CD14-positive monocyte (primary cell): ENCODE measurements at regions not wholly inside any gene's neighbourhood (a gene's known extent, or its start where the extent isn't known, plus 50 kb on each side); places are given as distances from the start of the nearest gene placed in this dataset.

ENCODE experiments used
- DNase-seq, 3 donors: peaks; one replicate each; pipeline ENCODE4 v3.0.0-alpha.2; 2011 to 2022
- H2AFZ ChIP-seq: 2 replicates; pipeline ENCODE4 v1.6.0; 2012; ENCODE audit warnings: mild to moderate bottlenecking, low read depth, low read length, inconsistent platforms; ENCODE audit not compliant: insufficient read depth, poor library complexity, severe bottlenecking
- H3K27ac ChIP-seq, 2 donors: 1 replicate in 1 of 2; 2 replicates in 1 of 2; pipeline ENCODE4 v1.5.1; 2012 to 2013; ENCODE audit warnings: low read length in 2 of 2, control low read depth in 1 of 2, inconsistent platforms in 1 of 2, low read depth in 1 of 2, mild to moderate bottlenecking in 1 of 2
- H3K27me3 ChIP-seq, 2 donors: one replicate each; pipeline versions ENCODE4 v1.6.0 to v1.6.1; 2011 to 2013; ENCODE audit warnings: low read length in 2 of 2; ENCODE audit not compliant: control insufficient read depth in 2 of 2, insufficient read depth in 2 of 2
- H3K36me3 ChIP-seq, 2 donors: replicated peaks in 1 of 2; 1 replicate in 1 of 2; 2 replicates in 1 of 2; pipeline versions ENCODE4 v1.5.1 to v1.6.1; 2012 to 2013; ENCODE audit warnings: low read length in 2 of 2, control low read depth in 1 of 2, inconsistent platforms in 1 of 2, mild to moderate bottlenecking in 1 of 2; ENCODE audit not compliant: insufficient read depth in 2 of 2, control insufficient read depth in 1 of 2
- H3K4me1 ChIP-seq, 2 donors: 1 replicate in 1 of 2; 2 replicates in 1 of 2; pipeline versions ENCODE4 v1.5.1 to v1.6.1; 2012 to 2013; ENCODE audit warnings: low read length in 2 of 2, control low read depth in 1 of 2, inconsistent platforms in 1 of 2, mild to moderate bottlenecking in 1 of 2, moderate library complexity in 1 of 2; ENCODE audit not compliant: insufficient read depth in 2 of 2, control insufficient read depth in 1 of 2
- H3K4me2 ChIP-seq: replicated peaks from 2 replicates; pipeline ENCODE3; 2012; ENCODE audit warnings: low read length, moderate library complexity, mild to moderate bottlenecking; ENCODE audit not compliant: poor library complexity, severe bottlenecking; ENCODE audit errors: extremely low read depth
- H3K4me3 ChIP-seq, 3 experiments: fragments of 200-600 bp in 1 of 3; sonication (generic) in 1 of 3; replicated peaks in 1 of 3; 1 replicate in 2 of 3; 2 replicates in 1 of 3; pipeline ENCODE4 v1.5.1; 2011 to 2013; ENCODE audit warnings: low read length in 3 of 3, mild to moderate bottlenecking in 3 of 3, control low read depth in 2 of 3, low read depth in 2 of 3, inconsistent platforms in 1 of 3, moderate library complexity in 1 of 3
- H3K79me2 ChIP-seq: 2 replicates; pipeline ENCODE4 v1.6.0; 2012; ENCODE audit warnings: mild to moderate bottlenecking, control low read depth, inconsistent platforms, low read length, moderate library complexity; ENCODE audit not compliant: insufficient read depth
- H3K9ac ChIP-seq: 2 replicates; pipeline ENCODE4 v1.6.0; 2017; ENCODE audit warnings: low read length, mild to moderate bottlenecking; ENCODE audit not compliant: insufficient read depth, poor library complexity, severe bottlenecking
- H3K9me3 ChIP-seq, 2 donors: replicated peaks in 1 of 2; 1 replicate in 1 of 2; 2 replicates in 1 of 2; pipeline versions ENCODE4 v1.5.1 to v1.6.1; 2012 to 2013; ENCODE audit warnings: low read length in 2 of 2, control low read depth in 1 of 2; ENCODE audit not compliant: control insufficient read depth in 1 of 2, insufficient read depth in 1 of 2
- H4K20me1 ChIP-seq: 2 replicates; pipeline ENCODE4 v1.6.0; 2012; ENCODE audit warnings: mild to moderate bottlenecking, low read length, control low read depth, moderate library complexity; ENCODE audit not compliant: insufficient read depth
- H3K27ac Mint-ChIP-seq, 7 donors: one replicate each; pipeline ENCODE4 v1.8.0; 2020; ENCODE audit warnings: mild to moderate bottlenecking in 7 of 7, mixed read lengths in 7 of 7, moderate library complexity in 6 of 7, inconsistent platforms in 2 of 7
- H3K27me3 Mint-ChIP-seq, 3 donors: one replicate each; pipeline ENCODE4 v1.8.0; 2021 to 2022; ENCODE audit warnings: low read depth in 3 of 3, mild to moderate bottlenecking in 3 of 3, mixed read lengths in 3 of 3, moderate library complexity in 3 of 3, inconsistent platforms in 1 of 3
- H3K36me3 Mint-ChIP-seq, 2 donors: one replicate each; pipeline ENCODE4 v1.8.0; 2020; ENCODE audit warnings: mixed read lengths in 2 of 2, inconsistent platforms in 1 of 2, mild to moderate bottlenecking in 1 of 2
- H3K4me1 Mint-ChIP-seq: one replicate; pipeline ENCODE4 v1.8.0; 2020; ENCODE audit warnings: mild to moderate bottlenecking, mixed read lengths
- H3K4me3 Mint-ChIP-seq, 2 donors: one replicate each; pipeline ENCODE4 v1.8.0; 2020; ENCODE audit warnings: mild to moderate bottlenecking in 2 of 2, mixed read lengths in 2 of 2, moderate library complexity in 1 of 2
- H3K9me3 Mint-ChIP-seq, 7 donors: one replicate each; pipeline ENCODE4 v1.8.0; 2020 to 2022; ENCODE audit warnings: mixed read lengths in 7 of 7, mild to moderate bottlenecking in 6 of 7, moderate library complexity in 6 of 7, inconsistent platforms in 2 of 7
- CTCF ChIP-seq: fragments of 200-600 bp; IDR thresholded peaks from one replicate; pipeline ENCODE4 v1.8.0; 2022; ENCODE audit warnings: antibody characterized with exemption, mild to moderate bottlenecking
- WGBS: methylation state at CpG from one replicate; pipeline ENCODE4 v1.1.5; 2013; ENCODE audit warnings: missing lambda C conversion rate; ENCODE audit not compliant: insufficient coverage; 5-methylcytosine and 5-hydroxymethylcytosine counted together
- intact Hi-C, 2 donors: fragments of 100-400 bp; cut with micrococcal nuclease; formaldehyde crosslinking; loops; one replicate each; pipeline versions ENCODE4 v1.15.0 to v1.15.1; 2023

DNA sequence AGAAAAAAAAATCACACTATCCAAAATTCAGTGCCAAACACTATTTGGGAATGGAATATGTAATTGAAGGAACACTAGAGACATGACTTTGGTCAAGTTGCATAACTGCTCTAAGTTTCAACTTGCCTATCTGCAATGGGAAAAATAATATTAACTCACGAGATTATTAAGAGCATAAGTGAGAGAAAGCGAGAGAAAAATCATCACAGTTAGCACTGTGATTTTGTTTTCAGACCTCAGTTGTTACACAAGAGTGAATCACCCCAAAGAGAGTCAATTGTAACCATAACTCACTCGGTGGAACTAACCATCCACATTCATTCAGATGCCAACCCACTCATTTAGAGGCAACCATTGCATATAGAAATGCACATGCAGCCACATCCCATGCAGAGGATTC is 147.1 kb downstream of the NHLRC3 start:
- H3K9me3 ChIP-seq, result no peaks in the 10 kb centered on the region
- no peaks in the 10 kb centered on the region for H3K4me1 Mint-ChIP-seq
- no peaks in the 10 kb centered on the region for H4K20me1 ChIP-seq
- TF ChIP-seq CTCF, result no peak
- intact Hi-C loops, result no loop called here
- no peak overlapping the region for H3K4me3 Mint-ChIP-seq
- no peaks in the 10 kb centered on the region for H3K36me3 ChIP-seq
- no peak overlapping the region for H3K27ac ChIP-seq
- H3K27me3 Mint-ChIP-seq, result peaks cover 0 to 9% (median 0%) of the 10 kb centered on the region in 3 donors
- H3K9me3 Mint-ChIP-seq, result peaks cover 0 to 5% (median 0%) of the 10 kb centered on the region in 7 donors
- H3K36me3 Mint-ChIP-seq, result no peaks in the 10 kb centered on the region
- no peak for DNase-seq
- H3K4me1 ChIP-seq, result no peaks in the 10 kb centered on the region
- H3K27me3 ChIP-seq, result no peaks in the 10 kb centered on the region
- H3K4me3 ChIP-seq, result no peak overlapping the region
- no peak overlapping the region for H3K27ac Mint-ChIP-seq
- H3K79me2 ChIP-seq, result no peaks in the 10 kb centered on the region
- H3K4me2 ChIP-seq, result no peak overlapping the region
- 83% methylated on average over 1 of the region's 3 CpGs for WGBS
- H2AFZ ChIP-seq, result no peak overlapping the region
- no peak overlapping the region for H3K9ac ChIP-seq

DNA sequence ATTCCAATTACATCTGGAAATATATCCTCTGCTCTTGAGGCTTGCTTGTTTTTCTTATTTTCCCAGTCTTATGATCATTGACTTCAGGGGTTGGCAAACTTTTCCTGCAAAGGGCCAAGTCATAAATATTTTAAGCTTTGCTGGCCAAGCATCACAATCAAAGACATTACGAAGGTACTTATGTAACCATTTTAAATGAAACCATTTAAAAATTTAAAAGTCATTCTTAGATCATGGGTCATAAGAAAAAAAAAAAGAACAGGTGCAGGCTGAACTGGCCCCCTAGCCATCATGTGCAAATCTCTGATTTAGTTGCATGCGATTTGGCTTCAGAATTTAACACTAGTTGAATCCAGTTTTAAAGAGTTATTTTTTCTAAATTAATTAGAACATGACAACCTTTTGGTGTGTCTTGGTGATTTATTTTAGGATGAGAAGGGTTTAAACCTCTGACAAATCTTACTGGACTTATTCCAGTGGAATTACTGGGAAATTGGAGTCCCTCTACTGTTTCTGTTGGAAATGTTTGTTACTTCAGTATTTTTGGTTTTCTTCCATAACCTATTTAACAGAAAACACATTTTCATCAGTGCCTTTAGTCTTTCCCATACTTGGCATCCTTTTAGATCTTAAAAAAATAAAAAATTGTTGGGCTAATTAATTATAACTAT is 148.1 kb downstream of the NHLRC3 start:
- no peak overlapping the region for H3K9ac ChIP-seq
- whole genome bisulfite sequencing, result no CpG with 5 or more reads among the region's 2 CpGs

More for the DNA sequence above, 148.1 kb downstream of the NHLRC3 start:
- no peak overlapping the region for H2AFZ ChIP-seq
- Mint-ChIP-seq H3K4me3 (no peak overlapping the region), H3K9me3 (peaks cover 0 to 5% (median 0%) of the 10 kb centered on the region in 7 donors), H3K27ac (no peak overlapping the region), H3K27me3 (peaks cover 0 to 11% (median 0%) of the 10 kb centered on the region in 3 donors), H3K4me1 (no peaks in the 10 kb centered on the region), H3K36me3 (no peaks in the 10 kb centered on the region)
- H3K4me3 ChIP-seq, result no peak overlapping the region
- H3K27me3 ChIP-seq, result no peaks in the 10 kb centered on the region
- H4K20me1 ChIP-seq, result no peaks in the 10 kb centered on the region
- no peak for TF ChIP-seq CTCF
- intact Hi-C loops, result no loop called here
- no peaks in the 10 kb centered on the region for H3K4me1 ChIP-seq
- no peak overlapping the region for H3K4me2 ChIP-seq
- no peaks in the 10 kb centered on the region for H3K79me2 ChIP-seq
- H3K36me3 ChIP-seq, result no peaks in the 10 kb centered on the region
- H3K9me3 ChIP-seq, result no peaks in the 10 kb centered on the region
- no peak overlapping the region for H3K27ac ChIP-seq
- no peak for DNase-seq
